Mesenchymal stem cell (in vitro differentiated cells and primary cell): ENCODE measurements at regions not wholly inside any gene's neighbourhood (a gene's known extent, or its start where the extent isn't known, plus 50 kb on each side); places are given as distances from the start of the nearest gene placed in this dataset.
"Not testable (repeated sequence)": the region's sequence is repeated elsewhere in the genome, so short reads cannot be mapped to it uniquely, and the experiment has no call there.

Experiments
- DNase-seq: peaks from one replicate; pipeline ENCODE4 v3.0.0-alpha.2; 2013
- H2AFZ ChIP-seq: one replicate; pipeline ENCODE4 v1.6.1; 2013; ENCODE audit warnings: low read depth, mild to moderate bottlenecking, control low read depth, inconsistent platforms, low read length, moderate library complexity
- H2AK5ac ChIP-seq: 2 replicates; pipeline ENCODE4 v1.6.1; 2013; ENCODE audit warnings: low read length, moderate library complexity, mild to moderate bottlenecking, inconsistent platforms; ENCODE audit not compliant: severe bottlenecking
- H2BK120ac ChIP-seq: one replicate; pipeline ENCODE4 v1.6.1; 2013; ENCODE audit warnings: low read depth, mild to moderate bottlenecking, inconsistent platforms, low read length, moderate library complexity
- H2BK12ac ChIP-seq, 2 experiments: one replicate each; pipeline ENCODE4 v1.6.1; 2013; ENCODE audit warnings: inconsistent platforms in 2 of 2, low read length in 2 of 2, mild to moderate bottlenecking in 2 of 2, moderate library complexity in 2 of 2, control low read depth in 1 of 2
- H2BK15ac ChIP-seq: one replicate; pipeline ENCODE4 v1.6.1; 2013; ENCODE audit warnings: mild to moderate bottlenecking, low read depth, inconsistent platforms; ENCODE audit not compliant: poor library complexity, severe bottlenecking
- H2BK5ac ChIP-seq: 2 replicates; pipeline ENCODE4 v1.6.1; 2013; ENCODE audit warnings: low read depth, mild to moderate bottlenecking, low read length, control low read depth, inconsistent platforms; ENCODE audit not compliant: poor library complexity, severe bottlenecking
- H3K14ac ChIP-seq, 2 experiments: one replicate each; pipeline ENCODE4 v1.6.1; 2013; ENCODE audit warnings: inconsistent platforms in 2 of 2, low read length in 2 of 2, control low read depth in 1 of 2, mild to moderate bottlenecking in 1 of 2, moderate library complexity in 1 of 2
- H3K18ac ChIP-seq, 2 experiments: one replicate each; pipeline ENCODE4 v1.6.1; 2013; ENCODE audit warnings: inconsistent platforms in 2 of 2, low read length in 2 of 2, control low read depth in 1 of 2, low read depth in 1 of 2, mild to moderate bottlenecking in 1 of 2
- H3K23ac ChIP-seq, 2 experiments: one replicate each; pipeline ENCODE4 v1.6.1; 2013; ENCODE audit warnings: inconsistent platforms in 2 of 2, low read length in 2 of 2, mild to moderate bottlenecking in 2 of 2, moderate library complexity in 2 of 2, control low read depth in 1 of 2
- H3K27ac ChIP-seq: 2 replicates; pipeline ENCODE4 v1.5.1; 2013; ENCODE audit warnings: mild to moderate bottlenecking, moderate library complexity, low read length, control low read depth, inconsistent platforms; ENCODE audit not compliant: poor library complexity, severe bottlenecking
- H3K27me3 ChIP-seq, 2 experiments: 2 replicates each; pipeline versions ENCODE4 v1.6.1 to v1.7.0; 2013; ENCODE audit warnings: low read length in 2 of 2, mild to moderate bottlenecking in 2 of 2, moderate library complexity in 2 of 2, control low read depth in 1 of 2, inconsistent platforms in 1 of 2; ENCODE audit not compliant: control insufficient read depth in 1 of 2, insufficient read depth in 1 of 2
- H3K36me3 ChIP-seq, 2 experiments: 2 replicates each; pipeline versions ENCODE4 v1.6.1 to v1.7.0; 2013; ENCODE audit warnings: low read length in 2 of 2, control low read depth in 1 of 2, inconsistent platforms in 1 of 2, low read depth in 1 of 2, mild to moderate bottlenecking in 1 of 2; ENCODE audit not compliant: insufficient read depth in 2 of 2, control insufficient read depth in 1 of 2
- H3K4ac ChIP-seq, 2 experiments: one replicate each; pipeline ENCODE4 v1.6.1; 2013; ENCODE audit warnings: inconsistent platforms in 2 of 2, low read length in 2 of 2, mild to moderate bottlenecking in 2 of 2, moderate library complexity in 2 of 2, control low read depth in 1 of 2, low read depth in 1 of 2
- H3K4me1 ChIP-seq: 2 replicates; pipeline ENCODE4 v1.6.1; 2013; ENCODE audit warnings: low read depth, low read length, control low read depth; ENCODE audit not compliant: control insufficient read depth, insufficient read depth
- H3K4me2 ChIP-seq: 2 replicates; pipeline ENCODE4 v1.6.1; 2013; ENCODE audit warnings: low read length, mild to moderate bottlenecking, inconsistent platforms; ENCODE audit not compliant: poor library complexity, severe bottlenecking
- H3K4me3 ChIP-seq, 2 experiments: 2 replicates each; pipeline versions ENCODE4 v1.5.1 to v1.7.0; 2013; ENCODE audit warnings: low read length in 2 of 2, mild to moderate bottlenecking in 2 of 2, control low read depth in 1 of 2, low read depth in 1 of 2; ENCODE audit not compliant: insufficient read depth in 1 of 2
- H3K79me1 ChIP-seq: replicated peaks from 2 replicates; pipeline ENCODE4 v1.6.1; 2013; ENCODE audit warnings: mild to moderate bottlenecking, control low read depth, low read length, inconsistent platforms; ENCODE audit not compliant: poor library complexity, severe bottlenecking
- H3K9ac ChIP-seq: 2 replicates; pipeline ENCODE4 v1.7.0; 2013; ENCODE audit warnings: mild to moderate bottlenecking, low read length, moderate library complexity
- H3K9me3 ChIP-seq: 2 replicates; pipeline ENCODE4 v1.7.0; 2013; ENCODE audit warnings: mild to moderate bottlenecking, low read length; ENCODE audit not compliant: control insufficient read depth
- H4K8ac ChIP-seq: one replicate; pipeline ENCODE4 v1.6.1; 2013; ENCODE audit warnings: inconsistent platforms, mild to moderate bottlenecking, low read length, moderate library complexity
- H4K91ac ChIP-seq: one replicate; pipeline ENCODE4 v1.6.1; 2013; ENCODE audit warnings: mild to moderate bottlenecking, low read length, inconsistent platforms
- WGBS: methylation state at CpG from one replicate; pipeline ENCODE4 v1.1.7; 2013; ENCODE audit warnings: mixed read lengths; 5-methylcytosine and 5-hydroxymethylcytosine counted together

- Histone ChIP-seq H2BK120ac (no peak overlapping the region), H3K27me3 (no peaks in the 10 kb centered on the region), H2AFZ (no peak overlapping the region), H3K4me2 (no peak overlapping the region), H3K23ac (no peak overlapping the region), H2BK15ac (no peak overlapping the region), H3K14ac (no peak overlapping the region), H3K18ac (no peak overlapping the region), H3K79me1 (no peaks in the 10 kb centered on the region), H3K4me1 (no peaks in the 10 kb centered on the region), H4K8ac (no peak overlapping the region), H3K4me3 (no peak overlapping the region), H2AK5ac (no peak overlapping the region), H3K36me3 (no peaks in the 10 kb centered on the region), H2BK5ac (no peak overlapping the region), H3K9me3 (no peaks in the 10 kb centered on the region), H4K91ac (no peak overlapping the region), H3K9ac (no peak overlapping the region), H2BK12ac (no peak overlapping the region), H3K27ac (no peak overlapping the region), H3K4ac (no peak overlapping the region)
- 0% methylated on average over 1 of the region's 3 CpGs for WGBS
- DNase-seq, result no peak
Observed at GRCh38 chr4:132334081-132334480, 815.0 kb upstream of the PCDH10 start.

GRCh38 chr4:132344924-132345828, 803.9 kb upstream of the PCDH10 start:
- Histone ChIP-seq H3K4me2 (no peak overlapping the region), H2AK5ac (no peak overlapping the region), H3K4me3 (no peak overlapping the region), H3K9me3 (peaks cover 13% of the 10 kb centered on the region), H3K27me3 (no peaks in the 10 kb centered on the region), H4K8ac (no peak overlapping the region), H3K4me1 (no peaks in the 10 kb centered on the region), H3K18ac (no peak overlapping the region), H2AFZ (no peak overlapping the region), H2BK15ac (no peak overlapping the region), H3K27ac (no peak overlapping the region), H2BK12ac (no peak overlapping the region), H3K36me3 (no peaks in the 10 kb centered on the region), H3K79me1 (no peaks in the 10 kb centered on the region), H3K14ac (no peak overlapping the region), H2BK5ac (no peak overlapping the region), H3K4ac (no peak overlapping the region), H2BK120ac (no peak overlapping the region), H4K91ac (peak overlapping the region; percentile 25), H3K9ac (no peak overlapping the region), H3K23ac (no peak overlapping the region)
- no peak for DNase-seq
- 96% methylated on average over 29 of the region's 32 CpGs for WGBS

- Histone ChIP-seq H3K9me3 (peaks cover 13% of the 10 kb centered on the region), H2AFZ (no peak overlapping the region), H3K4me1 (no peaks in the 10 kb centered on the region), H3K4ac (no peak overlapping the region), H3K27ac (no peak overlapping the region), H3K4me3 (no peak overlapping the region), H3K36me3 (no peaks in the 10 kb centered on the region), H3K9ac (no peak overlapping the region), H3K27me3 (no peaks in the 10 kb centered on the region), H3K4me2 (no peak overlapping the region), H3K14ac (no peak overlapping the region), H3K79me1 (no peaks in the 10 kb centered on the region), H2BK5ac (no peak overlapping the region), H2BK15ac (no peak overlapping the region), H2AK5ac (no peak overlapping the region), H2BK120ac (no peak overlapping the region), H2BK12ac (no peak overlapping the region), H3K23ac (no peak overlapping the region), H4K8ac (no peak overlapping the region), H4K91ac (no peak overlapping the region), H3K18ac (no peak overlapping the region)
- WGBS, result 80% methylated on average over 1 of the region's 1 CpG
- DNase-seq, result no peak
Observed at GRCh38 chr4:132346016-132346415, 803.1 kb upstream of the PCDH10 start.

- not testable (repeated sequence) for H2AK5ac ChIP-seq, H3K4ac ChIP-seq, H2BK12ac ChIP-seq, H2BK120ac ChIP-seq, H3K27ac ChIP-seq, DNase-seq, H3K18ac ChIP-seq, H2BK5ac ChIP-seq, H3K27me3 ChIP-seq, H3K9ac ChIP-seq, H4K91ac ChIP-seq, H3K23ac ChIP-seq, H3K4me1 ChIP-seq, H2AFZ ChIP-seq, H3K36me3 ChIP-seq, H3K14ac ChIP-seq, H4K8ac ChIP-seq, H3K4me3 ChIP-seq, H2BK15ac ChIP-seq, H3K4me2 ChIP-seq, H3K79me1 ChIP-seq
- 87% methylated on average over 3 of the region's 3 CpGs for WGBS
- peaks cover 28% of the 10 kb centered on the region for H3K9me3 ChIP-seq
Observed at GRCh38 chr4:132351606-132352005, 797.5 kb upstream of the PCDH10 start.
